ENCODE measurements at regions not wholly inside any gene's neighbourhood (a gene's known extent, or its start where the extent isn't known, plus 50 kb on each side); places are given as distances from the start of the nearest gene placed in this dataset.

DNA sequence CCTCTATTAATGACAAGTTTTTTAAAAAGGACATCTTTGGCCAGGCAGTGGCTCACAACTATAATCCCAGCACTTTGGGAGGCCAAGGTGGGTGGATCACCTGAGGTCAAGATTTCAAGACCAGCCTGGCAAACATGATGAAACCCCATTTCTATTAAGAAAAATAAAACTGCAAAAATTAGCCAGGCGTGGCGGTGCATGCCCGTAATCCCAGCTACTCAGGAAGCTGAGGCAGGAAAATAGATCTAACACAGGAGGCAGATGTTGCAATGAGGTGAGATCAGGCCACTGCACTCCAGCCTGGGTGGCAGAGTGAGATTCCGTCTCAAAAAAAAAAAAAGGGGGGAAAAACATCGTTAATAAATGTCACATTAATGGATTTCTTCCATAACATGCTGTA, 1805.4 kb downstream of the C4orf33 start:
- TF ChIP-seq CTCF (IDR thresholded peaks at IDR 0.05; ENCODE audit: poor library complexity, severe bottlenecking): no peak
- no peak for TF ChIP-seq EZH2 (IDR thresholded peaks at IDR 0.05; ENCODE audit: borderline replicate concordance, insufficient read depth, low read length, poor library complexity, severe bottlenecking)
- TF ChIP-seq, protein P1, sequence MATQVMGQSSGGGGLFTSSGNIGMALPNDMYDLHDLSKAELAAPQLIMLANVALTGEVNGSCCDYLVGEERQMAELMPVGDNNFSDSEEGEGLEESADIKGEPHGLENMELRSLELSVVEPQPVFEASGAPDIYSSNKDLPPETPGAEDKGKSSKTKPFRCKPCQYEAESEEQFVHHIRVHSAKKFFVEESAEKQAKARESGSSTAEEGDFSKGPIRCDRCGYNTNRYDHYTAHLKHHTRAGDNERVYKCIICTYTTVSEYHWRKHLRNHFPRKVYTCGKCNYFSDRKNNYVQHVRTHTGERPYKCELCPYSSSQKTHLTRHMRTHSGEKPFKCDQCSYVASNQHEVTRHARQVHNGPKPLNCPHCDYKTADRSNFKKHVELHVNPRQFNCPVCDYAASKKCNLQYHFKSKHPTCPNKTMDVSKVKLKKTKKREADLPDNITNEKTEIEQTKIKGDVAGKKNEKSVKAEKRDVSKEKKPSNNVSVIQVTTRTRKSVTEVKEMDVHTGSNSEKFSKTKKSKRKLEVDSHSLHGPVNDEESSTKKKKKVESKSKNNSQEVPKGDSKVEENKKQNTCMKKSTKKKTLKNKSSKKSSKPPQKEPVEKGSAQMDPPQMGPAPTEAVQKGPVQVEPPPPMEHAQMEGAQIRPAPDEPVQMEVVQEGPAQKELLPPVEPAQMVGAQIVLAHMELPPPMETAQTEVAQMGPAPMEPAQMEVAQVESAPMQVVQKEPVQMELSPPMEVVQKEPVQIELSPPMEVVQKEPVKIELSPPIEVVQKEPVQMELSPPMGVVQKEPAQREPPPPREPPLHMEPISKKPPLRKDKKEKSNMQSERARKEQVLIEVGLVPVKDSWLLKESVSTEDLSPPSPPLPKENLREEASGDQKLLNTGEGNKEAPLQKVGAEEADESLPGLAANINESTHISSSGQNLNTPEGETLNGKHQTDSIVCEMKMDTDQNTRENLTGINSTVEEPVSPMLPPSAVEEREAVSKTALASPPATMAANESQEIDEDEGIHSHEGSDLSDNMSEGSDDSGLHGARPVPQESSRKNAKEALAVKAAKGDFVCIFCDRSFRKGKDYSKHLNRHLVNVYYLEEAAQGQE (IDR thresholded peaks at IDR 0.05; ENCODE audit: borderline replicate concordance): no peak
- no peak for TF ChIP-seq POLR2AphosphoS5 (IDR thresholded peaks at IDR 0.05)
- TF ChIP-seq MXI1 (conservative IDR thresholded peaks at IDR 0.05; ENCODE audit: poor library complexity, severe bottlenecking): no peak
- TF ChIP-seq TAF1 (IDR thresholded peaks at IDR 0.05; ENCODE audit: low read depth): no peak
- TF ChIP-seq RAD21 (conservative IDR thresholded peaks at IDR 0.05): no peak
- TF ChIP-seq SMC3 (conservative IDR thresholded peaks at IDR 0.05; ENCODE audit: poor library complexity): no peak
- TF ChIP-seq EP300 (conservative IDR thresholded peaks at IDR 0.05; ENCODE audit: poor library complexity, severe bottlenecking): no peak

All from neural cell (in vitro differentiated cells).